IMR-90 (cell line): ENCODE measurements at regions not wholly inside any gene's neighbourhood (a gene's known extent, or its start where the extent isn't known, plus 50 kb on each side); places are given as distances from the start of the nearest gene placed in this dataset.

Experiments
- BHLHE40 ChIP-seq: fragments of 150-350 bp; IDR thresholded peaks from 2 replicates; pipeline ENCODE4 v1.6.1; 2016; ENCODE audit warnings: mild to moderate bottlenecking, low read depth, low read length
- CEBPB ChIP-seq: IDR thresholded peaks from 2 replicates; pipeline ENCODE4 v1.6.1; 2012; ENCODE audit warnings: low read depth, low read length, improper control_type of control experiment
- MAZ ChIP-seq: IDR thresholded peaks from 2 replicates; pipeline ENCODE4 v1.6.1; 2012; ENCODE audit warnings: low read depth, mild to moderate bottlenecking, low read length, improper control_type of control experiment, moderate library complexity, borderline replicate concordance
- MXI1 ChIP-seq: IDR thresholded peaks from 2 replicates; pipeline ENCODE4 v1.6.1; 2012; ENCODE audit warnings: low read depth, mild to moderate bottlenecking, low read length, moderate library complexity, borderline replicate concordance
- POLR2A ChIP-seq: IDR thresholded peaks from 2 replicates; pipeline ENCODE4 v1.6.1; 2012; ENCODE audit warnings: mild to moderate bottlenecking, low read depth, low read length
- RAD21 ChIP-seq: IDR thresholded peaks from 2 replicates; pipeline ENCODE4 v1.6.1; 2012; ENCODE audit warnings: low read length, improper control_type of control experiment
- RCOR1 ChIP-seq: IDR thresholded peaks from 2 replicates; pipeline ENCODE4 v1.6.1; 2012; ENCODE audit warnings: mild to moderate bottlenecking, low read length, improper control_type of control experiment; ENCODE audit not compliant: insufficient replicate concordance
- TF ChIP-seq, protein P1 (sequence below): conservative IDR thresholded peaks from 2 replicates; pipeline ENCODE4 v1.5.1; 2012; ENCODE audit warnings: mild to moderate bottlenecking, low read depth, low read length, improper control_type of control experiment

DNA sequence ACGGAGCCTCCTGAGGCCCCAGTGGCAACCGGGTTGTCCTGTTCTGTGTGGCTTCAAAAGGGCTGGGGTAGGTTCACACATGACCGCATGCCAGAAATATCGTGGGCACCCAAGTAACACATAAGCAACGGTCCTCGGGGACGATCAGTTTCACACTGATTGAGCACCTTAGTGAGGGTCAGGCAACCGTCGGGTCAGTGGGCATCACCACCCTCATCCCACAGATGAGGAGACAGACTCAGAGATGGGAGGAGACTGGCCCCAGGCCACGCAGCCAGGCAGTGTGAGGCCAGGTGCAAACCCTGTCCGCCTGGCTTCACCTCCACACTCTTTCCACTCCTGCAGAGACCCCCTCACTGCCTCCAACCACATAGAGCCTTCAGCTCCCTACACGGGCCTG, 309.8 kb downstream of the MATN1 start:
- TF ChIP-seq BHLHE40 (no peak), CEBPB (no peak), MXI1 (no peak), POLR2A (no peak), RAD21 (no peak), MAZ (no peak), RCOR1 (no peak)
- TF ChIP-seq, protein P1, sequence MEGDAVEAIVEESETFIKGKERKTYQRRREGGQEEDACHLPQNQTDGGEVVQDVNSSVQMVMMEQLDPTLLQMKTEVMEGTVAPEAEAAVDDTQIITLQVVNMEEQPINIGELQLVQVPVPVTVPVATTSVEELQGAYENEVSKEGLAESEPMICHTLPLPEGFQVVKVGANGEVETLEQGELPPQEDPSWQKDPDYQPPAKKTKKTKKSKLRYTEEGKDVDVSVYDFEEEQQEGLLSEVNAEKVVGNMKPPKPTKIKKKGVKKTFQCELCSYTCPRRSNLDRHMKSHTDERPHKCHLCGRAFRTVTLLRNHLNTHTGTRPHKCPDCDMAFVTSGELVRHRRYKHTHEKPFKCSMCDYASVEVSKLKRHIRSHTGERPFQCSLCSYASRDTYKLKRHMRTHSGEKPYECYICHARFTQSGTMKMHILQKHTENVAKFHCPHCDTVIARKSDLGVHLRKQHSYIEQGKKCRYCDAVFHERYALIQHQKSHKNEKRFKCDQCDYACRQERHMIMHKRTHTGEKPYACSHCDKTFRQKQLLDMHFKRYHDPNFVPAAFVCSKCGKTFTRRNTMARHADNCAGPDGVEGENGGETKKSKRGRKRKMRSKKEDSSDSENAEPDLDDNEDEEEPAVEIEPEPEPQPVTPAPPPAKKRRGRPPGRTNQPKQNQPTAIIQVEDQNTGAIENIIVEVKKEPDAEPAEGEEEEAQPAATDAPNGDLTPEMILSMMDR: no peak
